ENCODE measurements at regions not wholly inside any gene's neighbourhood (a gene's known extent, or its start where the extent isn't known, plus 50 kb on each side); places are given as distances from the start of the nearest gene placed in this dataset.
A peak's percentile ranks its signal among the peaks of the same experiment; 100 is the strongest.
"Not testable (repeated sequence)": the region's sequence is repeated elsewhere in the genome, so short reads cannot be mapped to it uniquely, and the experiment has no call there.

GRCh38 chr13:54268013-54268695, 1239.5 kb downstream of the OLFM4 start:
- DNase-seq: not testable (repeated sequence)

GRCh38 chr13:54287062-54287764, 1258.6 kb downstream of the OLFM4 start:
- DNase-seq: no peak

DNA sequence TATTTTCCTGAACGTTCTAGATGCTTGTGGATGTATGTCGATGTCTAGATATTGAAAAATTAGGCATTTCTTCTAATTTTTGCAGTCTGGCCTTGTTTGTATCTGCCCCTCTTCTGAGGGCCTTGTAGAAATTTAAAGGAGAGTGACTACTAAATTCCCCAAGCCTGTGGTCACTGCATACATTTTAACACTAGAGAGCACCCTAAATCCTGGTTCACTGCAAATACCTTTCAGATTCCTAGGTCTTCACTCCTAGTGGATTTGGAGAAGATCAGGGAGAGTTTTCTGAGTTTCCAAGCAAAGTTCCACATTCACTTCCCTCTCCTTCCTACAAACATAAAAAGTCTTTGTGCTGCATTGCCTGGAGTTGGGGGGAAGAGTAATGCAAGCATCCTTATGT, 1272.5 kb downstream of the OLFM4 start:
- DNase-seq: no peak

- DNase-seq: no peak
These were observed 1276.8 kb downstream of the OLFM4 start for GRCh38 chr13:54305377-54305776.

DNA sequence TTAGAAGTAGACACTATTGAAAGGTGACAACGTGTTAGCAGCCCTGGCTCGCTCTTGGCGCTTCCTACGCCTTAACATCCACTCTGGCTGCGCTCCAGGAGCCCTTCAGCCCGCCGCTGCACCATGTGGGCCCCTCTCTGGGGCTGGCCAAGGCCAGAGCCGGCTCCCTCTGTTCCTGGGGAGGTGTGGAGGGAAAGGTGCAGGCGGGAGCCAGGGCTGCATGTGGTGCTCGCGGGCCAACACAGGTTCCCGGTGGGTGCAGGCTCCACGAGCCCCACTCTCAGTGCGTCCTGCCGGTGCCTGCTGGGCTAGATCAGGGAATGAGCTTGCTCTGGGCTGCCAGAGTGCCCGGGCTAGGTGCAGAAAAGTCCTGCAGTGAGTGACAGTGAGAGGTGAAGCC, 1284.3 kb downstream of the OLFM4 start:
- DNase-seq: no peak

- DNase-seq: no peak
These were observed 1289.1 kb downstream of the OLFM4 start for GRCh38 chr13:54317722-54318121.

GRCh38 chr13:54337540-54337939, 1308.9 kb downstream of the OLFM4 start:
- DNase-seq: no peak

GRCh38 chr13:54347531-54347930, 1318.9 kb downstream of the OLFM4 start:
- no peak for DNase-seq

DNA sequence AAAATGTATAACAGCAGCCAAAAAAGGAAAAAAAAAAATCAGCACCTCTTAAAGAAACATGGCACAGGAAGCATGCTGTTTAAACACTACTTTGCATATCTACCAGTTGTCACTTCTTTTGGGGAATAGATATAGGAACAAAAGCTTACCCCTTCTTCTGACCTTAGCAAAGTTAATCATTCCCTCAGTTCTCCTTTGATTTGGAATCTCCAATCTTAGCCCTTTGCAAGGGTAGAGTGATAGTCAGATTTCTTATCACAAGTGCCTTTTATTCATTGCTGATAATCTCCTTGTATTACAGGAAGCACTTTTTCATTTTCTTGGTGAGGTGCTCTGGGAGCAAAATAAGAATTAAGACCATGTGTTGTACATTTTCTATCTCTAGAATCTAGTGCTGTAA, 1327.6 kb downstream of the OLFM4 start:
- DNase-seq: no peak

DNA sequence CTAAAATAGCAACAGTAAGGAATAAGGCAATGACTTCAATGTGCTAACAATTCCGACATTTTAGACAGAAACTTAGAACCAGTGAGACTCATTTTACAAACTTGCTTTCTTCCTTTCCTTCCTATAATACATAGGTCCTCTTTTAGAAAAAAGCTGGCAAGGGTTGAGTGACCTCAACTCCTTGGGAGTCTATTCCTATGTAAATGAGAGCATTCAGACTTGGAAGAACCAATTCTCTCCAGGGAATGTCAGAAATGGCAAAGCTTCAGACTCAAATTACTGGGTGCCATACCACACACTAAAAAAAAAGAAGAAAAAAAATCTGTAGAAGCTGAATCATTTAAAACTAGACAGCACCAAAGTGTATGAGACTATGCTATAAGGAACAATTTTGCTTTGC, 1328.2 kb downstream of the OLFM4 start:
- peak; percentile 64 for DNase-seq

DNA sequence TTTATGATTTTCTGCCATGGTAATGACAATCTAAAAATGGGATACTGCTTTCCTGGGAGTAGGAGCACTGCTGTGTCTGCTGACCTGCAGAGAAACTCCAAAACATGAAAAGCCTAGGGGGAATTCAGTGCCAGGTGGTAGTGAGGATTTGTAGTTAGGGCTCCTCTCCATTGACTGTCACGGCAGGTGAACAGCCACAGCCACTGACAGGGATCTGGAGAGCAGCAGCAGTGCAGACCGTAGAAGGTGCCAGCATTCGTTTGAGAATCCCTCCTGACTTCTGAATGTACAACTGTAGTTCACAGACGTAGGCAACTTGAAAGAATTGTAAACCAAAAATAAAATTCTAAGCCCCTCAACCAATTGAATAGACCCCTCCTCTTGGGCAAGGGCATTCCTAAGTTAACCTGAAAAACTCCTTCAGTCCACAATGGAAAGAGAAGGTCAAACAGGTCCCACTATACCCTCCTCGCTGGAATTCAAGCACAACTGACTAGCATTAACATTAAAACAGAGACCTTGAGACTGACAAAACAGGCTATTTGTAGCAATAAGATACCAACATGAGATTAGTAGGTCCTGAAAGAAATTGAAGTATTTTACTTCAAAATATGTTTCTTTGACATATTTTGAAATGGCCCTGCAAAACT, 1328.8 kb downstream of the OLFM4 start:
- peak; percentile 71 for DNase-seq

DNA sequence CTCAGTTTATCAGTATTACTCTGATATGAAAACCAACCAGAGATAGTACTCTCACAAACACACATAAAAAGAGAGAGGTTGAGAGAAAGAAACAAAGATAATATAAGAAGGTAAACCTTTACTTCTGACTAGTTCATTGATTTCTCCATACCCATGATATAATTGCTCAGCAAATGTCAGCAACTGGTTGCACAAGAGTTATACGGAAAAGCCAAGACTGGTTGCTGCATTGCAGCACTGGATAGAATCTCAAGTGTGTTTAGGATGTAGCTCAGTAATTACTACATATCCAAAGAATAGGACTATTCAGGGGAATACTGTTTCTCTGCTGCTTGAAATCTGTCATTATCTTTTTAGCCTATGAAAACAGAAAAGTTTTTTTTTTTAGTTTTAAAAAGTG, 1332.8 kb downstream of the OLFM4 start:
- DNase-seq: no peak

GRCh38 chr13:54366728-54367127, 1338.1 kb downstream of the OLFM4 start:
- DNase-seq: no peak

DNA sequence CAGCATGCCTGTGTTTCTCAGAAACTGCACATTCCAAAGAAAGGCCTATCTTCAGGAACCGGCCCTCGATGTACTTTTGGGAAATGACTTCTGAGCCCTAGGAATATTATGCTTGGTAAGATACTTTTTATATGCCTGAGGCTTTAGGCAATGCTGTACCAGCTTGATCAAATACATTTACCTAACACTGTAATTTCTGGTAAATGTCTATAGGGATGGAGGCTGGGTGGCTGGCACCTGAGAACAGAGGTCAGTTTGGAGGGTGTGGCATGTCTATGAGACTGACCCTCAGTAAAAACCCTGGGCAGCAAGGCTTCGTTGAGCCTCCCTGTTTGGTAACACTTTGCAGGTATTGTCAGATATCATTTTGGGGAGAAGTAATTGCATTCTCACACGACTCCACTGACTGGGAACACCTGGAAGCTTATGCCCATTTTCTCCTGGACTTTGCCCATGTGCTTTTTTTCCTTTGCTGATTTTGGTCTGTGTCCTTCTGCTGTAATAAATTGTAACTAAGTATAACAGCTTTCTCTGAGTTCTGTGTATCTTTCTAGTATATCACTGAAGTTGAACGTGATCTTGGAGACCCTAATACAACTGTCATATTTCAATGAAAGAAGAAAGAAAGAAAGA, 1339.1 kb downstream of the OLFM4 start:
- DNase-seq: no peak

- DNase-seq: no peak
These were observed 1339.8 kb downstream of the OLFM4 start for GRCh38 chr13:54368387-54368786.

DNA sequence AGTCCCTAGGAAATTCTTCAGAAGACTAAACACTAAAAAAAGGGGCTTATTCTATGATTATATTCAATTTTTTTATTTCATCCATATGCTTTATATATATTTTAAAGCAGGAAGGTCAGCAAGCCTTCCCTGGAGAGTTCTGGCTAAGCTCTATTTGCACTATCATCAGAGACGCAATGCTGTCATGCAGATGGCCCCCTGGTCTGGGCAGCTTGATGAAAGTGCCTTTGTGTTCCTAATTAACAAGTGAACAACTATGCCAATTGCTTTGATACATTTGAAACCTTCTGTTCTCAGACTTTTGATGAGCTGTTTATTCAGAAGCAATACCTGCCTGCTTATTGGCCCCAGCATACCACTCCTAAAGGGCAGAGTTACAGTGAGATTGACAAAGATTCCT, 1344.6 kb downstream of the OLFM4 start:
- peak; percentile 93 for DNase-seq

GRCh38 chr13:54379461-54379860, 1350.8 kb downstream of the OLFM4 start:
- DNase-seq: no peak

DNA sequence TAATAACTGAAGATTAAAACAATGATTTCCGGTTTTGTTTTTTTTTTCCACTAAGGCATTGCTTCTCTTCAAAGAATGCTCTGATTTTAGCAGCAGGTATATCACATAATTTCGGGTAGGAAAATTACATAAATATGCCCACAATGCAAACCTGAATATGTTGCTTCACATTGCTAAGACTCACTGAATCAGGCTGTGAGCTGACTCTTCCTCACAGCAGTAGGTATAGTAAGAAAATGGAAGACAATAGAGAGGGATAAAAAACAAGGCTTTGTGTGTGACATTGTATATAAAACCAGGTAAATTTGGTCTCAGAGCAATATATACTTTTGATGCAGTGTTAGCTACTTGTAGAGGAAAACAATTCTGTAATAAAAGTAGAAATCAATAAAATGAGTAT, 1355.0 kb downstream of the OLFM4 start:
- no peak for DNase-seq

GRCh38 chr13:54387625-54388024, 1359.0 kb downstream of the OLFM4 start:
- no peak for DNase-seq

DNA sequence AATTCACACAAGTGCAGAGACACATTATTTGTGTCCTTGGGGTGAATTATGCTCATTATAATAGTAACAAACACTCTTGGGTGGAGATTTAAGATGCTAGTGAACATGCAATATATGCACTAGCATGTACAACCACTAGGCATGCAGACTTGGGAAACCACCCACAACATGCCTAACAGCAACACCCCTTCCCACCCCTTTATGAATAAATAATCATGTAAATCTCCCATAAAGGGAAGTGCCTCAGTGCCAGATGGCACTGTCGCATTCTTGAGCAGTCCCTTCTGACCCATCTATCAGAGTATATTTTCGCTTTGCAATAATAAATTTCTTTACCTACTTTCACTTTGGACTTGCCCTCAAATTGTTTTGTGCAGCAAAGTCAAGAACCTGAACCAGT, 1362.2 kb downstream of the OLFM4 start:
- no peak for DNase-seq

DNA sequence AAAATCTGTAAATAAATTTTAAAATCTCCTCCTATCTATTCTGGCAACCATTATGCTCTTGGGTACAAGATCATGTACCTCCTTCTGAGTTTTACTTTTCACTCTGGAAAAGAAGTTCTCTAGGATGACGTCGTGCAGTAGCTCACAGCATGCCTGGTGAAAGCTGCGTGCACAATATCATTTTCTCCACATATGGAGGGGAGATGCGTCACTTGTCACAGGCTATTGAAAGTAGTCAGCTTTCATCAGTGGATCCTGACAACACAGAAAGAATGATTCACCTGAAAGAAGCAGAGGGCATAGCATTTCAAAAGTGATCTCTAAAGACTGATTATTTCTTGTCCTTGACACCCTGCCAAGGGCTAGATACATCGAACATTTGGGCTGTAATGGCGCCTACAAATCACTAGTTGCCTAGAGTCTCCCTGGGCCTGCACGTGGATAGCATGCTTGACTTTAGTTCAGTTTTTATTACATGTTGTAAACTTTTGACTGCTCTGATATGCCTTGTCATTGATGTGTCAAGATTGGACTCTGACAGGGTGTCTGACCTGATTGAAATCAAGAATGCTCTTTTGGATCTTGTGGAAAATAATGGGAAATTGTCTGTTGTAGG, 1365.6 kb downstream of the OLFM4 start:
- DNase-seq: no peak

GRCh38 chr13:54394908-54395307, 1366.3 kb downstream of the OLFM4 start:
- no peak for DNase-seq

DNA sequence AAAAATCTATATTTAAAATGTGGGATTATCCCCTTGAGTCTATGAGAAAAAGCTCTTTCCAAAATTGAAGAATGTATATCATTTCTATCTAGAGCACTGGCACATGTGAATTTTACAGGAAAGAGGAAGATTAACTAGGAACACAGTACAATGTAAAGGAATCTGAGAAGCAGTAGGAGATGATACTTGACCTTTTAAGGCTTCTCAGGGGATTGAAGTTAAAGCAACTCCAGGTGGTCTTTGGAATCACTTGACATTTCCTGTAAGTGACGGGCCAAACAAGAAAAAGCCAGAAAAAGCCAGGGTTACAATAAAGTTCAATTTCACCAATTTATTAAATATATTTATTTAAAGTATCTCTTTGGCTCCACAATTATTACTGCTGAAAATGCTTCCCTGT, 1373.9 kb downstream of the OLFM4 start:
- no peak for DNase-seq
